CD4-positive, alpha-beta T cell treated with Interleukin-10 for 1 hour (primary cell): ENCODE measurements at regions not wholly inside any gene's neighbourhood (a gene's known extent, or its start where the extent isn't known, plus 50 kb on each side); places are given as distances from the start of the nearest gene placed in this dataset.
"Not testable (repeated sequence)": the region's sequence is repeated elsewhere in the genome, so short reads cannot be mapped to it uniquely, and the experiment has no call there.

Experiments
- DNase-seq: peaks from one replicate; pipeline ENCODE4 v3.0.0-alpha.2; 2020

DNA sequence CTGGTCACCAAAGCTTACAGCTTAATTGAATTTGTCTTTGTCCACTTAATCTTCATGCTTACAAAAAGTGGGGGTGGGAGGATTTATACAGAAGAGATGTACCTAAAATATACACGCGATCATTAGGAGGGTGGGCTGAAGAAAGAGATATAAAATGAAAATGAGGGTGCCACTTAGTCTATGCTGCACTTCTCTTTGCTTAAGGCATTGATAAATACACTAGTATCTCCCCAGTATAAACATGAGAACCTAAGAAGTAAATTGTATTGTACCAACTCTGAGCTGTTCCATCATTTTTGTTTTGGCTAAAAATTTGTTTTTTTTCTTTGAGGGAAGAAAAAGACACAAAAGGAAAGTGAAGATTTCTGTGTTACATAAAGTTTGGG is 170.8 kb upstream of the ZNF217 start:
- no peak for DNase-seq

DNA sequence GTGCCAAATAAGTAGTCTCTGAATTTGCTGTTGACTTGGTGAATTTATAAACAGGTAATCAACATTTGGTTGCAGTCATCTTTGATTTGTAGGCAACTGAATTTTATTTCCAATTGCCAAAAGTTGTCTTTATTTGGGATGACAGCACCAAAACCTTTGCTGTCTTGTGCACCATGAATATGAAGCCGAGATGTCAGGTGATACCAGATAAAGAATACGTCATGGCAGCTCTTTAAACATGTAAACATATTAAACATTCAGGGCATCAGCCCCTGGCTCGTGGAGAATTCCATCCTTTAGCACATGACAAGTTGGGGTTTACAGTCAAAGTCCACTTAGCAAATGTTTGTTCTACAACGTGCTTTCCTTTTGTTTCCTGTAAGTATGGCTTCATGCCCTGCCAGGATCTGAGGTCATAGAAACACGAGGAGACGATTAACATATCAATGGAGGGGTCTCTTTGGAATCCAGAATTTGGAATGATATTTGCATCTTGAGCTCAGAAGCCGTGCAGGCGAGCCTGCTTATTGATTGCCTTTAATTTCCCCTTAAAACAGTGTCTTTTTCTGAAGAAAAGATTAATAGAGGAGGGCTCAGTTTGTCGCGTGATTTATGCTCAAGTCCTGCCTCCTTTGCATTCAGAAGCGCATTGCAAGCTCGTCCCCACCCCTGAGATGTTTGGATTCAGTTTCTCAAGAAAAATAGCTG is 170.2 kb upstream of the ZNF217 start:
- DNase-seq, result no peak

DNA sequence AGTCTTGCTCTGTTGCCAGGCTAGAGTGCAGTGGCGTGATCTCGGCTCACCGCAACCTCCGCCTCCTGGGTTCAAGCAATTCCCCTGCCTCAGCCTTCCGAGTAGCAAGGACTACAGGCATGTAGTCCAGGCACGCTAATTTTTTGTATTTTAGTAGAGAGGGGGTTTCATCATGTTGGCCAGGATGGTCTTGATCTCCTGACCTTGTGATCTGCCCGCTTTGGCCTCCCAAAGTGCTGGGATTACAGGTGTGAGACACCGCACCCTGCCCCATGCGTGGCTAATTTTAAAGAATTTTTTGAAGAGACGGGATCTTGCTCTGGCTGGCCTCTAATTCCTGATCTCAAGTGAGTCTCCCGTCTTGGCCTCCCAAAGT is 168.8 kb upstream of the ZNF217 start:
- not testable (repeated sequence) for DNase-seq

DNA sequence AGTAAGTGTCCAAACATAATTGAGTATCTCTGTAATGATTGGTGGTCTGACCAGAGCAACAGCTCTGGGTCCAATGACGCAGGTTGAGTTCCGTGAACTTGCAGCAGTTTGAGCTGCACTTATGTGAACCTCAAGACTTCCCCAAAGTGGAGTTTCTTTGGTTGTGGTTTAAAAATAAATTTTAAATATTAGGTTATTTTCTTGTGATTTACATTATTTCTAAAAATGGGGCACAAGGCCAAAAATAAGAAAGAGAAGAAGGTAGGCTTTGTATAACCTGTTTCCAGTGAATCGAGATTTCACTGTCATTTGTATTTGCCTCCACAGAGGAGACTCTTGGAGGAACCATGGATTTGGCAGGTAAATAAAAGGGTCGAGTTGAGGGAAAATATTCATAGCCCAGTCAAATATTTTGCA is 166.4 kb upstream of the ZNF217 start:
- no peak for DNase-seq

DNA sequence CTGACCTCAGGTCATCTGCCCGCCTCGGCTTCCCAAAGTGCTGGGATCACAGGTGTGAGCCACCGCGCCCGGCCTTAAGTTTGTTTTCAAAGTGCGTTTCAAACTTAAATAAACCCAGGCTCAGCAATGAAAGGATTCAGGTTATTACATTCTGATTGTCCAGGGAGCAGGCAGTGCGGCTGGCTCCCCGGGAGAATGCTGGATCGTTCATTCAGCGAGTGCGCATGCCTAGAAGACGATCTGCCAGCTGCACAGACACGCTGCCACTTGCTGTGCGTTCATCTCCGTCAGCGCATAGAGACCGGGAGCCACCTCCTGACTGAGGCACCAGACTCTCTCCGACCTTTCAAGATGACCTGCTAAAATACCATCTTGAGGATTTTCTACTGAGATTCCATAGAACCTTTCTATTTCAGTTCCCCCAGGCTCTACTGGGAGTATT is 163.9 kb upstream of the ZNF217 start:
- no peak for DNase-seq

DNA sequence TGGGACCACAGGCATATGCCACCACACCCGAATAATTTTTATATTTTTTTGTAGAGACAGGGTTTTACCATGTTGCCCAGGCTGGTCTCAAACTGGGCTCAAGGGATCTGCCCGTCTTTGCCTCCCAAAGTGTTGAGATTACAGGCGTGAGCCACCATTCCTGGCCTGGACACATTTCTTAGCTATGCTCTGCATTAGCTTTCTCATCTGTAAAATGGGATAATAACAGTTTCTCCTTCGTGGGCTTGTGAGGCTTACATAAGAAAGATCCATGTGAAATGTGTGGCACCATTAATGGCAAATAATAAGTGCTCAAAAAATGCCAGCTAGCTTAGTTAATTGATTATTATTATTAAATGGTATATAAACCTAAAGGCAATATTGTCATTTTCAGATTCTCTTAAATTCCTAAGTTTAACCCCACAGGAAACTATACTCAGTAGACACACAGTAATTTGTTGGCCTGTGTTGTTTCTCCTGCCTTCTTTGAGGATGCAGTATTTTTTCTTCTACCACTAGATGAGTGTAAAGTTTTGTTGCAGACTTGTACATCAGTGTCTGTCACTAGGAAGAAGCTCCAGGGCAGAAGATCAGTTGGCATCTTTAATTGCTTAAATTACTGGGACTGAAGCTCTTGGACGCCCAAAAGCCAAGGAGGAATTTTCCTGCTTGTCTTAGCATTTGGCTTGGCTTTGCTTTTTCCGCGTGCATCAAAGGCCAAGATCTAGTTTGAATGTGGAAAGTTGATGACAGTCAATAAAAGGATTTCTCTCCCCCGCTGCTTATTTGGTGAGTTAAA is 162.3 kb upstream of the ZNF217 start:
- no peak for DNase-seq

DNA sequence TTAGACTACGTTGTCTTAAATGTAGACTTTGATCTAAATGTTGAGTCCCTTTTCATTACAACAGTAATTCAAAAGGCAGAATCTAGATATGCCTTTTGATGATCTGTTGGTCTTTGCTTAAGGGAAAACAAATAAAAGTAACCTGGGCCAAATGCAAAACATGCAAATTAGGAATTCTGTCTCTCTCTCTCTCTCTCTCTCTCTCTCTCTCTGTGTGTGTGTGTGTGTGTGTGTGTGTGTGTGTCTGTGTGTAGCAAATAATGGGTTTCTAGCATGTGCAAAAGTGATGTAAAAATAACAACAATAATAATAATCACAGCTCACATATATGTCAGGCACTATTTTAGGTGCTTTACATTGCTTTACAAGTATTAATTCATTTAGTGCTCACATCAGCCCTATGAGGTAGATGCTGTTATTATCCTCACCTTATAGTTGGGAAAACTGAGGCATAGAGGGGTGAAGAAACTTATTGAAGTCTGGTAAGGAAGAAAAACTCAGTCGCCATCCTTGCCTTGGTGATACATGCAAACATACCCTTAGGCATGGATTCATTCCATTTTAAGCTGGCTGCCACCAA is 160.3 kb upstream of the ZNF217 start:
- DNase-seq, result no peak

DNA sequence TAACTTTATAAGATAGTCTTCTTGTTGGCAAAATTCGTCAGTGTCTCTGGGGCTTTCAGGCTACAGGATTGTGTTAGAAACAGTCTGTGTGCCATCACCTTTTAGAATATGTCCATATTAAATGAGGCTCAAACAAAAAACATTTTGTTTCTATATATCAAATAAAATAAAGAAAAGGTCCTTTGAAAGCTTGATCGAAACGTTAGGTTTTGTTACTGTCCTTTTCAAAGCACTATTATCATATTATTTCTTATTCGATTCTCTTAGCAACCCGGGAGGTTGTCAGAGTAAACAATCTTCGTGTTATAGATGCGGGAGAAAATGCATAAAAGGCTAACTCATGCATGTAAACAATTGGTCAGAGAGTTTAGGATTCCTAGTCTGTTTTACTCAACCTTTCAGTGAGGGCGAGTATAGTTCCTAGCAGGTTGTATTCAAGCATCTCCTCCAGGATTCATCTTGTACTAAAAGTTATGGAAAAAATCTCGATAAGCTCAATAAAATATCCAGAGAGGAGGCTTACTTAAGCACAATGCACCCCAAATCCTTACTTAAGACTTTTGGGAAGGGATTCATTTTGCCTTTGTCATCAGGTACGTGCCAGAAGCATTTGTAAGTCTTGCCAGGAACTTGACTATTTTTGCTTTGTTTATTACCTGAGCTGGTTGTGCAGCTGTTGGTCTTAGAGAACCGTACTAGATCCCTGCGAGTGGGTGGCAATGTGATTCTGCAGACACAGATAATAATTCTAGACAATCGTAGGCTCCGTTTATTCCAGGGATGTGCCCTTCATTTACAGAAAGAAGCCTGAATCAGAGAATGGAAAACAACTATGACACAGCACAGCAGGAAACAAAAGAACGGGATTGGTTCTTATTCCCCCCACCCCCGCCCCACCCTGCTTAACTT is 159.6 kb upstream of the ZNF217 start:
- DNase-seq, result no peak

DNA sequence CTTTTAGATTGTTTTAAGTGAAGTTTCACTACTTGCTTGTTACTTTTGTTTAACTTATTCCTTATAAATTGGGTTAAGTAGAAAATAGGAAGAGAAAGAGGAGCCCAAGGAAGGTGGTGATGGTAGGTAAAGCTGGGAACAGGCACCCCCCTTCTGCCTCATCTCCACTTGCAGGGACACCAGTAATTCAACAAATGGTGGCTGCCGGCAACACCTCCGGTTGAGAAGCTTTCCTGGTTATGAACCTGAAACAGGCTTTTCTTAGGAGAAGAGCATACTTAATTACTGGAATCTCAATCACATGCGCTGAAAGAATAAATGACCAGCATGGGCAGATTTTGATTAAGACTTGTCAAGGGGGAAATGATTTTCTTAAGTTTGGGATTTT is 158.9 kb upstream of the ZNF217 start:
- no peak for DNase-seq

DNA sequence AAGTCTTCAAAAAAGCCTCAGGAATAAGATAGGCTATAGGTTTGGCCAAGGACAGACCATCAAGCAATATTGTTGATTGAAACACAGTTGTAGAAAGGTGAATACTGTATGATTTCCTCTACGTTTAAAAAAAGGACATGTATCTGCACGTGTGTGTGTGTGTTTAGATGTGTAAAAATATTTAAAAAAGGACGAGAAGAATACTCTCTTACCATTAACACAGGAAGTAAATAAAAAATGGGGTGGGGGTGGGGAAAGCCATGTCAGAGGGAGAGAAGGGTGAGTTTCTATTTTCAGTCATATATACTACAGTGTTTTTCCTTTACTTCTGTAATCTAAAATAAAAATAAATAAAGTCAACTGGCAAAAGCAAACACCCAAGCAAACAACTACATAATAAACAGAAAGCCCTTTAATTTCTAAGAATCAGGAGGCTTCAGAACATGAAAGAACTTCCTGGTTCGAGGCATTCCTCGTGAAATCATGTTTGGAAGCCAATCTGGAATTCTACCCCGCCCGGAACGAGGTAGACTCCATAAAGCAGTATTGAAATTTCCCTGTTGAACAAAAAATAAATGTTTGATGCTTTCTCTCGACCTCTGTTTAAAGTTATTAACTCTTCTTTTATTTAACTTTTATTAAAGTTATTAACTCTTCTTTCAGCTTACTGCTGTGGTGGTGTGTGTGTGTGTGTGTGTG is 158.1 kb upstream of the ZNF217 start:
- no peak for DNase-seq

DNA sequence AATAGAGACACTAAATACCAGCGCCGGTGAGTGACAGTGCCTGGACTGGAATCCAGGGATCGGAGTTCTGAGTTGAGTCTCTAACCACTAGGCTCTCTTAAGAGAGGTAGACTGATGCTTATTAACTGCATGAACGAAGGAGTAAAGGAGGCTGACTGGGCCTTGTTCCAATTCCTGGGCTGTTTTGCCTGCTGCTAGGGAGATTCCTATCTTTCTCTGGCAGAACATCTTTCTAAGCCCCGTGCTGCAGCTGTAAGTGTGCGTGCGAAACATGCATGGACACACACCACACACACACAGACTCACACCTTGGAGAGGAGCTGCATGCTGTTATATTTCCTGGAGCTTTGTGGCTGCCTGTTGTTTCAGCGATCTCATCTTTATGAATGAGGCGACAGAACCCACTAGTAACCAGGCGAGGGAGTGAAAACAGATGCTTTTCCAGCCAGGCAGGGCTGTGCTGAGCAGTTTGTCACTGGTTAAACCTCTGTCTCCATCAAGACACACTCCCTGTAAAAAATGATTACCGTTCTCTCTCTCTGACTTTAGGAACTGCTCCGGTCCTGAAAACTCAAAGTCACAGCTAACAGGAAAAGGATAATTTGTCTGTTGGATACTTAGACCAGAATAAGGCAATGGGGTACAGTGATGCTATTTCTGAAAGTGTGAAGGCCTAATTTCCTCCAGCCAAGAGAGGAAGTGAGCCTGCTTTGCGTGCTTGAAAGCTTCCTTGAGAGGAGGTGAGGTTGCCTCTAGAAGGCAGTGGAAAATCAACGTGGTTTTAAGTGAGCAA is 157.4 kb upstream of the ZNF217 start:
- DNase-seq, result peak; percentile 45

DNA sequence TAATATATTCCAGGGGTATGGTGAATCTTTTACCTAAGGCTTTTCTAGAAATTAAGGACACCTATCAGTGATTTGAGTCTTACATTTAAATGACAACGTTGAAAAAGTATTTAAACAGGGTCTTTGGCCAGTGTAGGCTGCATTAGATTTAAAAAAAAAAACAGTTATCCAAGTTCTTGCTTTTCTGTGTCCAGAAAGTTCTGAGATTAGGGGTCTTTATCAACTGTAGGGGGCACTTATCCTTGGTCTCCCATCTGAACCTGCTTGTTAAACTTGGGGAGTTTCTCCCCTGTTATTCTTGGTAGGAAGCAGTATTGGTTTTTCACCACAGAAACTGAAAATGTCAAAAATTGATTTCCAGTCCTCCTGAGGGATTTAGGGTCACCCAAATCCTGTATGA is 155.9 kb upstream of the ZNF217 start:
- no peak for DNase-seq

DNA sequence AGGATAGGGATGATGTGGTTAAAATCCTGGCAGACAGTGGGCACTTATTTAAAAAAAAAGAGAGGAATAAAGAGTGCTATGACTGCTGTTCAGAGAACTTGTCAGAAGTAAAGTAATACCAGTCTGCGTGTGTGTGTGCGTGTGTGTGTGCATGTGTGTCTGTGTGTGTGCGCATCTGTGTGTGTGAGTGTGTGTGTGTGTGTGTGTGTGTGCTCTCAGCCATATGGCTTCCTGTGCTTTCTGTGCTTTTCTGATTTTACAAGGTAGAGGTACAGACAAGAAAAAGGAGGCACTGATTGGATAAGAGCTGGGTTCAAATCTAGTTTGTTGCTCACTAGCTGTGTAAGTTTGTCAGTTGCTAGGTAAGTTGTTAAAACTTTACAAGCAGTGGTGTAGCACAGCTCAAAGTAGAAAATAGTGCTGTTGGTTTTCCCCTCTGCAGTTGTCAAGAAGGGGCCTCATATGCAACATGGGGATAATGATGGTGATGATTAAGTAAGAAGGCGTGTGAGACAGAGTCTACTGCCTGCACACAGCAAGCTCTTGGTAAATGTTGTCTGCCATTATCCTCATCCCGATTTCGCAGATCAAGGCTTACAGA is 155.3 kb upstream of the ZNF217 start:
- DNase-seq, result no peak

DNA sequence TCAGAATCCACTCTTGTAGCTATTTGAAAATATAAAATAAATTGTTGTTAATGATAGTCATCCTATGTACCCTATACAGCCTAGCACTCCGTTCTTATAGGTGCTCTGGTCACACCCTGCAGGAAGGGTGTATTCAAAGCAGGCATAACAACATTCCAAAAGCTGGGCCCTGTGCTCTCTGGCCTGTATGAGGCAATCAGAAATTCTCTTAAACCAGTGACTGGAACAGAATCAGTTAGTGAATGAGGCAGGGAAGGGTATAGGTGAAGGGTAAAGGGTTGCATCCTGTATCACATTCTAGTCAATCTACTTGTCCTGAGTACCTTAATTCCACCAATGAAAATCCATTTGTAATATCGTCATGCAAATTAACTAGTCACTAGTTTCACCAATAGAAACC is 154.5 kb upstream of the ZNF217 start:
- no peak for DNase-seq

DNA sequence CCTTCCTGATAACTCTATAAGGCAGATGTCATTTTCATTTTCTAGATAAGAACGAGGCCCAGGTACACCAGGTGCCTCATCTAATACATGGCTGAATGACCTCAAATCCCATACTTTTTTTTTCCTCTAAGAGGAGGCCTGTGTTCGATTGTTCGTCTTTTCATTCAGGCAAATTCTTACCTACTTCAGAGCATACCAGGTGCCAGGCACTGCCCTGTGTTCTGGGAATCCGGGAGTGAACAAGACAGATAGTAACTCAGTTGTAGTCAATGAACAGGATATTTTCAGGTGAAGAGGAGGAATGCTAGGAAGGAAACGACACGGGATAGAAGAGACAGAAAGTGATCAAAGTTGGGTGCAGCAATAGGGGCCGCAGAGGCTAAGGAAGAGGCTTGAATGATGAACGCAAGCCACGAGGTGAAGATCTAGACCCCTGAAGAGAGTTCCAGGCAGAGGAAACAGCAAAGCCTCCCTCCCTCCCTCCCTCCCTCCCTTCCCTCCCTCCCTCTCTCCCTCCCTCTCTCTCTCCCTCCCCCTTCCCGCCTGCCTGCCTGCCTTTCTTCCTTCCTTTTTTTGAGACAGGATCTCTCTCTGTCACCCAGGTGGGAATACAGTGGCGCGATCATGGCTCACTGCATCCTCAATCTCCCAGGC is 150.1 kb upstream of the ZNF217 start:
- DNase-seq, result no peak

DNA sequence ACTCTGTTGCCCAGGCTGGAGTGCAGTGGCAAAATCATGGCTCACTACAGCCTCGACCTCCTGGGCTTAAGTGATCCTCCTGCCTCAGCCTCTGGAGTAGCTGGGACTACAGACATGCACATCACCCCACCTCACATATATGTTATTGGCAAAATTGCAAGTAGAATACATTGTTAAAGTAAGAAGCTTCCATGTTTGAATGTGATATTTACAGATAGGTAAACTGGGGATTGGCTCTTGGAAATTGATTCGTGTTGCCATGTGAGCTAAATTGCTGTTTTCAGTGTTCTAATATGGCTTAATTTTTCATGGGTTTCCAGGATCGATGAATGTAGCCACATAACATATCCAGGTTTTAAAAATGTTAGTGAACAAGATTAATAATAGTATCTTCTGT is 149.0 kb upstream of the ZNF217 start:
- no peak for DNase-seq

DNA sequence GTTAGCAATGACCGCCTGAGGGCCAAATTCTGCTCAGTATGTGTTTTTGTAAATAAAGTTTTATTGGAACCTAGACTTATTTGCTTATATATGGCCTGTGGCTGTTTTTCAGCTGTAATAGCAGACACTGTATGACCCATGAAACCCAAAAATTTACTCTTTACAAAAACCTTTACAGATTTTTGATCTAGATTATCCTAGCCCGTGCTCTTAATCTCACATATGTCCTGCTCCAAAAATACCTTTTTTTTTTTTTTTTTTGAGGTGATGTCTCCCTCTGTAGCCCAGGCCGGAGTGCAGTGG is 148.0 kb upstream of the ZNF217 start:
- DNase-seq, result no peak

DNA sequence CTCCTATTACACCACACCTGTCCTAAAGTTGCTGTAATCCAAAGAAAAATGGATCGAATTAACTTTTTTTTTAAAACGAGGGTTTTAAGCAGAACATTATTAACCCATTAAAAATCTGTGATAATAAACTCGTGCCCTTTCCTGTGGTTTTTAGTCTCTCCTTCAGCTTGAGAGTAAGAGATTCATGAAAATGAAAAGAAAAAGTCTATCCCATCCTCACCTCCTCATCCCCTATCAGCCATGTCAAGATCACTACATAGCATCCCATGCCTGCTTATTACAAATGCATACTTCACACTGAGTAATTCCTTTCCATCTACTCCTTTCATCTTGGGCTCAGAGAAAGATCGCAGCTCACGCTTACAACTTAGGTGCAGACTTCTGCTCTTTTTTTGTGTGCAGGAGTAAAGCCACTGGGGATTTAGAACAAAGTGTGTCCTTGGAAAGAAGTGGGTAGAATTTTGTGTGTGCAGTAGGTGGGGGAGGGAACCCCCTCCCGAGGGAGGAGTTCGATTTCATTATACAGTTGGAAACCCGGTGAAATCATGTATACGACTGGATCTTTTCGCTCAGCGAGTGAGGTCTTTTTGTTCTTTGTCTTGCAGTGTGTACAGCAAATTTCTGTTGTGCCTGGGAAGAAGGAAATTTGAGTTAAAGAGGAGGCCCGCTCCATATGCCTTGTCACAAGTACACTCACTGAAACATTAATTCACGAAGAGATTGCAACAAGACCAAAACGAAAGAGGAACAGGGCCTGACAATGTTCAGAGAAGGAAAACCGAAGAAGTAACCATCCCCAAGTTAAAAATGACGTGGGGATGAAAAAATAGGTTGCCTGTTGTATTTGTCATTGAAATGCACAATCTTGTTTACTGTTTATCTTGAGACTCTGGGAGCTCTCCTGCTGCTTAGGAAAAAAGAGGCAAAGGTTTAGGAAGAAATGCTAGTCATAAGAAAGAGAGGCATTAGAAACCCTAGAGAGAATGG is 146.5 kb upstream of the ZNF217 start:
- no peak for DNase-seq

DNA sequence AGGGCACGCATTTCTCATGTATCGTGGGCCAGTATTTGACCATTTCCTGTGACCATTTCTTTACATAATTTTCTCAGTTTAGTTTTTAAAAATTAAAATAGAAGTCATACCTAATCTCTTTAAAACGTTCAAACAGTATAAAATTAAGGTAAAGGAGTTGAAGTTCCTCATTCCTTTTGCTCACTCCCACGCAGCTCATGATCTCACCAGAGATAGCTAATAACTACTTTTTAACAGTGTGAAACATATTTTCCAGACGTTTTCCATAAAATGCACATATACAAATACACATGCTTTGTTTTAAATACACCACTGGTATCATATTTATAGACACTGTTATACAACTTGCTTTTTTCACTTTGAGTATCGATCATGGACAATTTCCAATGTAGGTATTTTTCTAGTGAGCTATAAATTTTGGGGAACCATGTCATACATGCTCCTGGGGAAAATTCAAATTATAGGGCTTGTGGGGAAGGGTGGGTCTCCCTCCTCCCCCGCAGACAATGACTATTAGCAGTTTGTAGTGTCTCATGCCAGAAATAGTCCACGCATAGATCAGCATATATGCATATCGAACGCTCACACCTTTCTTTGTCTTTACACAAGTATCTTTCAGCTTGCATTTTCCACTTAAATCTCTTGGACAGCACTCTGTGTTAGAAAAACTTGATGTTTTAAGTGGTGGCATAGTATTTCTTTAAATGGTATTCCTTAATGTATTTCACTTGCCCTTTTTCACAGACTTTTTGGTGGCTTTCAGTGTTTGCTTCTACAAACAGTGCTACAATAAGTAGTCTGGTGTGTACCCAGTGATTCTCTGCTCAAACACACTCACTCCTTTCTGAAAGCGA is 145.5 kb upstream of the ZNF217 start:
- no peak for DNase-seq
